ENCODE measurements at regions not wholly inside any gene's neighbourhood (a gene's known extent, or its start where the extent isn't known, plus 50 kb on each side); places are given as distances from the start of the nearest gene placed in this dataset.

DNA sequence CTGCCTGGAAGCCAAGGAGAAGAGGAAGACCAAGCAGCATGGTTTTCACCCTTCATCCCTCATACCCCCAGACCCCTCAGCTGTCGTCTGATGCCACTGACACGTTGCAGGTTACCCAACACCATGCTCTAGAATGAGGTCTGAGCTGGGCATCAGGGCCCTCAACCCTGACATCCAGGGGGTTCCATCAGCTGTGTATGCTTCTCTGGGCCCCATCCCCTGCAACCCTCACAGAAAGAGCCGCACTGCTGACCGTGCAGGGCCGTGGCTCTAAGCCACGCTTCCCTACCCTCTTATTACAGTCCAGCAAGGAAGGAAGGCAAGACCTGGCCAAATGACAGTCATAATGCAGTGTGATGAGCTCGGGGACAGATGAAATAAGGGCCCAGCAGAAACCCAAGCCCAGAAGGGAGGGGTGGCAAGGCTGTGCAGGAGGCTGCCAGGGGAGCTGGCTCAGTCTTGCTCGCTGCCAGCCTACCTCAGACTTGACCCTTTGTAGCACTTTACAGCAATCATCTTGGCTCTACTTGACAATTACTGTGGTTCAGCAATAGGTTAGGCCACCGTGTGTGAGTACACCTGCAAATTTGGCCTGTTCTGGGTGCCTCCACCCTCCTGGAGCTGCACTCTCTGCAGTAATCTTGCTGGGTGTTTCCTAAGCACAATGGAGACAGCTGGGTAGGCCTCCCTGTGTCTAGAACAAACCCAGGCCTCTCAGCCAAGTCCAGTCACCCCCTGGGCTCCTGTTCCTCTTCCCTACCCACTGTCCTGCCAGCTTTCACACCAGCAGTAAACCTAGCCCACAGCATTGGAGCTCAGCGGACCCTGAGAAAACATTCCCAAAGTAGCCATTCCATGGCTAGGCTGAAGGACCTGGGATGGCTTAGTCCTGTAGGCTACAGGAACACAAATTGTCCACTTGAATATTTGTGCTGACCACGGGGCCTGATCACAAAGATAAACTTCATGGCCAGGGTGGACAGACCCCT, 115.3 kb upstream of the NEO1 start:
- Histone ChIP-seq H3K36me3 (ENCODE audit: control insufficient read depth, insufficient read depth, low read length) (no peaks in the 10 kb centered on the region), H3K4me3 (ENCODE audit: low read depth, low read length) (no peak overlapping the region), H3K27me3 (ENCODE audit: control insufficient read depth, insufficient read depth, low read length) (no peaks in the 10 kb centered on the region)
- no peak for DNase-seq (ENCODE audit: low read depth)
- TF ChIP-seq, protein P1, sequence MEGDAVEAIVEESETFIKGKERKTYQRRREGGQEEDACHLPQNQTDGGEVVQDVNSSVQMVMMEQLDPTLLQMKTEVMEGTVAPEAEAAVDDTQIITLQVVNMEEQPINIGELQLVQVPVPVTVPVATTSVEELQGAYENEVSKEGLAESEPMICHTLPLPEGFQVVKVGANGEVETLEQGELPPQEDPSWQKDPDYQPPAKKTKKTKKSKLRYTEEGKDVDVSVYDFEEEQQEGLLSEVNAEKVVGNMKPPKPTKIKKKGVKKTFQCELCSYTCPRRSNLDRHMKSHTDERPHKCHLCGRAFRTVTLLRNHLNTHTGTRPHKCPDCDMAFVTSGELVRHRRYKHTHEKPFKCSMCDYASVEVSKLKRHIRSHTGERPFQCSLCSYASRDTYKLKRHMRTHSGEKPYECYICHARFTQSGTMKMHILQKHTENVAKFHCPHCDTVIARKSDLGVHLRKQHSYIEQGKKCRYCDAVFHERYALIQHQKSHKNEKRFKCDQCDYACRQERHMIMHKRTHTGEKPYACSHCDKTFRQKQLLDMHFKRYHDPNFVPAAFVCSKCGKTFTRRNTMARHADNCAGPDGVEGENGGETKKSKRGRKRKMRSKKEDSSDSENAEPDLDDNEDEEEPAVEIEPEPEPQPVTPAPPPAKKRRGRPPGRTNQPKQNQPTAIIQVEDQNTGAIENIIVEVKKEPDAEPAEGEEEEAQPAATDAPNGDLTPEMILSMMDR (IDR thresholded peaks at IDR 0.05; ENCODE audit: insufficient read depth, low read depth, low read length) = no peak
- POLR2A ChIA-PET = no interaction called here
- CTCF ChIA-PET = interaction anchor here (1.0 kb wide), 1 partner anchor 27 kb away, joined by 3 read pairs; no protein-coding TSS in a partner anchor

DNA sequence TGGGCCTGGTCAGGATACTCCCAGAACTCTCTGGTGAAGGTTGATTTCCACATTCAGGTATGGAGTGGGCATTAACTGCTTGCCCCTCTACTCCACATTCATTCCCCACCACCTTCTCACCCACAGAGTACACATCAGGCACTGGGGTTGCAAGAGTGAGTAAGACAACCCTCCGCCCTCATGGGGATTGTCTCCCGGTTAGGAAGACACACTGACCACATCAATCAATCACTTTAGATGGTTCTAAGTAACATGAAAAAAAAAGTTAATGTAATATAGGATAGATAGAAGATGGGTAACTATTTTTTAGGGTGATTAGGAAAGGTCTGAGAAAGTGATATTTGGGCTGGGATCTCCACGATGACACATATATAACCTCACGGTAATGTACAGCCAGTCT, 116.0 kb upstream of the NEO1 start:
- TF ChIP-seq, protein P1 (IDR thresholded peaks at IDR 0.05; ENCODE audit: insufficient read depth, low read depth, low read length) = no peak
- ChIA-PET POLR2A (no interaction called here), CTCF (no interaction called here)
- DNase-seq (ENCODE audit: low read depth) = no peak
- Histone ChIP-seq H3K27me3 (ENCODE audit: control insufficient read depth, insufficient read depth, low read length) (no peaks in the 10 kb centered on the region), H3K4me3 (ENCODE audit: low read depth, low read length) (no peak overlapping the region), H3K36me3 (ENCODE audit: control insufficient read depth, insufficient read depth, low read length) (no peaks in the 10 kb centered on the region)

DNA sequence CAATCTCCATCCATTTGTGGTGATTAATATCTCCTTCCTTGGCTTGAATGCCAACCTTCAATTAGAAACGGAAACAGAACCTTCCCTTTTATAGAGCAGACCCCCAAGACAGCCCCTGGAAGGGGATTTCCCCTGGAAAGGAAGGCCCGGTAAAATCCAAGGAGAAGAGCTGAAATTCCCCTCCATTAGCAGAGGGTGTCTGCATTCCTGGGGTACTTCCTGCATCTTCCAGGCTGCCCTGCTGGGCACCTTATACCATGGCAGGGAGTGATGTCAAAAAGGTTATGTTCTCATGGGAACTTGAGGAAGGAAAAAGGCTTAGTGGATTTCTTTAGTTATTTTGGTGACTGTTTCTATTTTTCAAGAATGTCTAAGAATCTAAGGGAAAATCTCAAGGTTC, 116.7 kb upstream of the NEO1 start:
- ChIA-PET POLR2A (no interaction called here), CTCF (no interaction called here)
- Histone ChIP-seq H3K27me3 (ENCODE audit: control insufficient read depth, insufficient read depth, low read length) (no peaks in the 10 kb centered on the region), H3K4me3 (ENCODE audit: low read depth, low read length) (no peak overlapping the region), H3K36me3 (ENCODE audit: control insufficient read depth, insufficient read depth, low read length) (no peaks in the 10 kb centered on the region)
- no peak for DNase-seq (ENCODE audit: low read depth)
- TF ChIP-seq, protein P1 (IDR thresholded peaks at IDR 0.05; ENCODE audit: insufficient read depth, low read depth, low read length) = no peak

DNA sequence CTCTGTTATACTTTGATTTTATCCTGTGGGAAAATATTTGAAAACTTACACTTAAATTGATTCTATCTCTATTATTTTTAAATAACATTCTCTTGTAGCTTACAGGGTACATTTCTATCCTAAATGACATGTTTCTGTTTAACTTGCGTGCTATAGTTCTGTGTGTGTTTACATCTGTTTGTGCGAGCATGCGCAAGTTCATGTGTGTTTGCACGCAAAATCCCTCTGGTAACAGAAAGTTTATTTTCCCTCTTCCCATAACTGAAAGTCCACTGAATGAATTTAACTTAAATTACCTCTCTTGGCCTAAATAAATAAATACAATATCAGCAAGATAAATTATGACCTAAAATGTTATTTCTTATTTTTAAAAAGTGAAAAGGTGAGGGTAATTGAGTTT, 117.3 kb upstream of the NEO1 start:
- ChIA-PET CTCF (no interaction called here), POLR2A (interaction anchor here (0.6 kb wide), 1 partner anchor 26 kb away, joined by 4 read pairs; no protein-coding TSS in a partner anchor)
- no peak for DNase-seq (ENCODE audit: low read depth)
- no peaks in the 10 kb centered on the region for H3K27me3 ChIP-seq (ENCODE audit: control insufficient read depth, insufficient read depth, low read length)
- TF ChIP-seq, protein P1 (IDR thresholded peaks at IDR 0.05; ENCODE audit: insufficient read depth, low read depth, low read length) = no peak
- no peak overlapping the region for H3K4me3 ChIP-seq (ENCODE audit: low read depth, low read length)
- no peaks in the 10 kb centered on the region for H3K36me3 ChIP-seq (ENCODE audit: control insufficient read depth, insufficient read depth, low read length)

DNA sequence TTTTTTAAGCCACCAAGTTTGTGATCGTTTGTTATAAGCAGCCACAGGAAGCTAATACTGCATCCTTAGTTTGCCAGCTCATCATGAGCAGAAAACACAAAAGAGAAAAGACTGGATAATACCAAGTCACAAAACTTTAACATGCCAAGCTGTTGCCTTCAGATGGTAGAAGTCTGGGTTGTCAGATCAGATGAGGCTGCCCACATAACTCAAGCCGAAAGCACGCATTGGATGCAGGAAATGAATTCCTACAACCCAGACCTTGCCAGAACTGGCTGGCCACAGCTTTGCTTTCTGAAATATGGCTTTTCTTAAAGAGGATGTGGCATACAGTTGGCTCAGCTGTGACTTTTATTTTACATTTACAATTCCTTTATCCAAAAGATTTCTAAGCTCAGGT, 118.3 kb upstream of the NEO1 start:
- Histone ChIP-seq H3K27me3 (ENCODE audit: control insufficient read depth, insufficient read depth, low read length) (no peaks in the 10 kb centered on the region), H3K4me3 (ENCODE audit: low read depth, low read length) (no peak overlapping the region), H3K36me3 (ENCODE audit: control insufficient read depth, insufficient read depth, low read length) (no peaks in the 10 kb centered on the region)
- ChIA-PET CTCF (no interaction called here), POLR2A (interaction anchor here (0.6 kb wide), 1 partner anchor 25 kb away, joined by 4 read pairs; no protein-coding TSS in a partner anchor)
- TF ChIP-seq, protein P1 (IDR thresholded peaks at IDR 0.05; ENCODE audit: insufficient read depth, low read depth, low read length) = no peak
- DNase-seq (ENCODE audit: low read depth) = no peak

Measured in BJ (cell line).